NCI-H2171 treated with DMSO at 0.1 percent for 48 hours (cell line): ENCODE measurements at regions not wholly inside any gene's neighbourhood (a gene's known extent, or its start where the extent isn't known, plus 50 kb on each side); places are given as distances from the start of the nearest gene placed in this dataset.

Experiments used
- DNase-seq: peaks from one replicate; lab custom pipeline; 2025; lab: John Stamatoyannopoulos, UW

GRCh38 chr4:17098996-17099395 is 200.6 kb upstream of the LDB2 start:
- DNase-seq = no peak

- no peak for DNase-seq
Observed at GRCh38 chr4:17098401-17098800, 200.0 kb upstream of the LDB2 start.

GRCh38 chr4:17097362-17097761 is 198.9 kb upstream of the LDB2 start:
- DNase-seq = no peak

- no peak for DNase-seq
Observed at GRCh38 chr4:17096692-17097091, 198.2 kb upstream of the LDB2 start.

GRCh38 chr4:17095771-17096170 is 197.3 kb upstream of the LDB2 start:
- DNase-seq = no peak

- no peak for DNase-seq
Observed at GRCh38 chr4:17094876-17095210, 196.4 kb upstream of the LDB2 start.

- no peak for DNase-seq
Observed at GRCh38 chr4:17094159-17094875, 195.9 kb upstream of the LDB2 start.

- DNase-seq = no peak
Observed at GRCh38 chr4:17093481-17093880, 195.0 kb upstream of the LDB2 start.

GRCh38 chr4:17092736-17093437 is 194.4 kb upstream of the LDB2 start:
- no peak for DNase-seq

- no peak for DNase-seq
Observed at GRCh38 chr4:17091104-17091503, 192.7 kb upstream of the LDB2 start.

GRCh38 chr4:17090063-17090462 is 191.6 kb upstream of the LDB2 start:
- no peak for DNase-seq

GRCh38 chr4:17085416-17085815 is 187.0 kb upstream of the LDB2 start:
- DNase-seq = no peak

GRCh38 chr4:17082186-17082585 is 183.7 kb upstream of the LDB2 start:
- DNase-seq = no peak

- DNase-seq = no peak
Observed at GRCh38 chr4:17081179-17081578, 182.7 kb upstream of the LDB2 start.

GRCh38 chr4:17077105-17077504 is 178.7 kb upstream of the LDB2 start:
- DNase-seq = no peak

- no peak for DNase-seq
Observed at GRCh38 chr4:17072483-17072882, 174.0 kb upstream of the LDB2 start.

GRCh38 chr4:17068891-17069290 is 170.4 kb upstream of the LDB2 start:
- no peak for DNase-seq

- DNase-seq = no peak
Observed at GRCh38 chr4:17068392-17068791, 169.9 kb upstream of the LDB2 start.

GRCh38 chr4:17066972-17067371 is 168.5 kb upstream of the LDB2 start:
- DNase-seq = no peak

- no peak for DNase-seq
Observed at GRCh38 chr4:17066236-17066635, 167.8 kb upstream of the LDB2 start.

- no peak for DNase-seq
Observed at GRCh38 chr4:17065821-17066220, 167.4 kb upstream of the LDB2 start.

- DNase-seq = no peak
Observed at GRCh38 chr4:17064959-17065358, 166.5 kb upstream of the LDB2 start.

- DNase-seq = no peak
Observed at GRCh38 chr4:17063888-17064287, 165.4 kb upstream of the LDB2 start.

GRCh38 chr4:17060230-17060629 is 161.8 kb upstream of the LDB2 start:
- DNase-seq = no peak
